ENCODE measurements at regions not wholly inside any gene's neighbourhood (a gene's known extent, or its start where the extent isn't known, plus 50 kb on each side); places are given as distances from the start of the nearest gene placed in this dataset.
A peak's percentile ranks its signal among the peaks of the same experiment; 100 is the strongest.
"Not testable (repeated sequence)": the region's sequence is repeated elsewhere in the genome, so short reads cannot be mapped to it uniquely, and the experiment has no call there.

DNA sequence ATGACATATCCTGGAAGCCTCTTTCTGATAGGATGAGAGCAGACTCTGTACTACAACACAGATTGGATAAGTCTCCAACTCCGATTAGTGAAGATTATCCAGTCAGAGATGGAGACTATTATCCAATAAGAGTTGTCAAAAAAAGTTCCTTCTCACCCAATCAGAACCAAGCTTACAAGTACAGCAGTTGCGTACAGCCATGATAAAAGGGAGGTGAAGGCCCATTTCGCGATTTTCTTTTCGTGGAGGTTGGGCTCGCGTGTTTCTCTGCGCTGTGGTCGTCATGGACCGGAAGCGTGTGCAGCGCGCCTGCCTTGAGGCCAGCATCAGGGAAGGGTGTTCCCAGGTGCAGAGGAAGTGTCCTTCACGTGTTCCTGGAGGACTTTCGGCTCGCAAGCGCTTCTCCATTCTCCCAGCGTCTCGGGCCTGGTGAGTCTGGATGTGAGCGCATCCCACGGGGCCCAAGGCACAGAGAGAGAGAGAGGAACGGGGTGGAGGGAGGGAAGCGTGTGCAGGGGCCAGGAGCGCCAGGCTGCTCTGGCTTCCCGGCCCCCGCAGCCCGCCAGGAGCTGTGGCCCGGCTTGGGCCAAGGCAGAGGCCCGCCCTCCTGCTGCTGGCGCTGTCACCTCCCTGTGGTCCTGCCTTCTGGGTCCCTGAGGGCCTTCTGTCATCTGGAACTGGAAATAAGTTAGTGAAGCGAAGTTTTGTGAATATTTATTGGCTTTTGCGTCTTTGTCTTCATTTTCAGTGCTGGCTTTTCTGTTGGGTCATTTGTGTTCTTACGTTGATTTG is 53.9 kb downstream of the CDRT15L2 start:
- H3K27ac ChIP-seq = not testable (repeated sequence)

DNA sequence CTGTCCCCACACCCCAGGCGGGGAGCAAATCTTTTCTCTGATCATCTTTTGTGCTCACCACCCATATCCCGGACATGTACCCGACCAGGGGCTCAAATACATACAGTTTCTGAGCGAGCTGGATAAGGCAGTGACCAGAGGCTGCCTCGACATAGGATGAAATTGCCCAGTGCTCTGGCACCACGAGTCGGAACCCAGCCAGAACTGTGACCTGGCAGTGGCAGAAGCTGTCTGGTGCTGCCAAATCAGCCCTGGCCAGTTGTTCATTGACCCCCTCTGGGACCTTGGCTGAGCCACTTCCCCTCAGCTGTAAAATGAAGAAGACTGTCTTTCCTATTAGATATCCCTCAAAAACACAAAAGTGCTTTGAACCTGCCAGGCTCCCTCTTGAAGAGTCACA is 60.6 kb downstream of the CDRT15L2 start:
- H3K27ac ChIP-seq = not testable (repeated sequence)

DNA sequence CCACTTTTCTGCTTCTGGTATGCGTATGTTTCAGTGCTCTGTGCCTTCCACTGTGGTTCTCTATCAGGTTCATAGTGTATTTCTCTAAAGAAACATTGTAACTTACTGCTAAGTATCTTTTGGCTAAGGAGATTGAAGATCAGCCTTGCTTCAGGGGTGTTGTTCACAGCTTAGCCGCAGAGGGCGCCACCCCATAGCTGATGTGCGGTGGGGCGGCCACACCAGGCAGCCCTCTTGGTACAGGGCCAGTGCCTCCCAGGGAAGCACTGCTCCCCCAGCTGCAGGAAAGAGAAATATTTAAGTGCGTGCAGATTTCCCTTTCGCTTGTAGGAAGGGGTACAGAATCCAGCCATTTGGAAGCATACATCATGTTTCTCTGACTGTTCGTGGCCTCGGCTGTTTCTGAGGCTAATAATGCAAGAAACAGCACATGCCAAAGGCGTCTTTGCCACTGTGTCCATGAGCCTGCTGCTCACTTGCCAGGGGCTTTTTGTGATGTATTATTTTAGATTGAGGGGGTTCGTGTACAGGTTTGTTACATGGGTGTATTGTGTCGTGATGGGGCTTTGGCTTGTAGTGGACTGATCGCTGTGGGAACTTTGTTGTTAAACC is 67.2 kb downstream of the CDRT15L2 start:
- TF ChIP-seq, protein P1, sequence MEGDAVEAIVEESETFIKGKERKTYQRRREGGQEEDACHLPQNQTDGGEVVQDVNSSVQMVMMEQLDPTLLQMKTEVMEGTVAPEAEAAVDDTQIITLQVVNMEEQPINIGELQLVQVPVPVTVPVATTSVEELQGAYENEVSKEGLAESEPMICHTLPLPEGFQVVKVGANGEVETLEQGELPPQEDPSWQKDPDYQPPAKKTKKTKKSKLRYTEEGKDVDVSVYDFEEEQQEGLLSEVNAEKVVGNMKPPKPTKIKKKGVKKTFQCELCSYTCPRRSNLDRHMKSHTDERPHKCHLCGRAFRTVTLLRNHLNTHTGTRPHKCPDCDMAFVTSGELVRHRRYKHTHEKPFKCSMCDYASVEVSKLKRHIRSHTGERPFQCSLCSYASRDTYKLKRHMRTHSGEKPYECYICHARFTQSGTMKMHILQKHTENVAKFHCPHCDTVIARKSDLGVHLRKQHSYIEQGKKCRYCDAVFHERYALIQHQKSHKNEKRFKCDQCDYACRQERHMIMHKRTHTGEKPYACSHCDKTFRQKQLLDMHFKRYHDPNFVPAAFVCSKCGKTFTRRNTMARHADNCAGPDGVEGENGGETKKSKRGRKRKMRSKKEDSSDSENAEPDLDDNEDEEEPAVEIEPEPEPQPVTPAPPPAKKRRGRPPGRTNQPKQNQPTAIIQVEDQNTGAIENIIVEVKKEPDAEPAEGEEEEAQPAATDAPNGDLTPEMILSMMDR (conservative IDR thresholded peaks at IDR 0.05) = 0 out of 2 replicates have a peak, but pooled peaks have one; percentile 12
- not testable (repeated sequence) for H3K27ac ChIP-seq

DNA sequence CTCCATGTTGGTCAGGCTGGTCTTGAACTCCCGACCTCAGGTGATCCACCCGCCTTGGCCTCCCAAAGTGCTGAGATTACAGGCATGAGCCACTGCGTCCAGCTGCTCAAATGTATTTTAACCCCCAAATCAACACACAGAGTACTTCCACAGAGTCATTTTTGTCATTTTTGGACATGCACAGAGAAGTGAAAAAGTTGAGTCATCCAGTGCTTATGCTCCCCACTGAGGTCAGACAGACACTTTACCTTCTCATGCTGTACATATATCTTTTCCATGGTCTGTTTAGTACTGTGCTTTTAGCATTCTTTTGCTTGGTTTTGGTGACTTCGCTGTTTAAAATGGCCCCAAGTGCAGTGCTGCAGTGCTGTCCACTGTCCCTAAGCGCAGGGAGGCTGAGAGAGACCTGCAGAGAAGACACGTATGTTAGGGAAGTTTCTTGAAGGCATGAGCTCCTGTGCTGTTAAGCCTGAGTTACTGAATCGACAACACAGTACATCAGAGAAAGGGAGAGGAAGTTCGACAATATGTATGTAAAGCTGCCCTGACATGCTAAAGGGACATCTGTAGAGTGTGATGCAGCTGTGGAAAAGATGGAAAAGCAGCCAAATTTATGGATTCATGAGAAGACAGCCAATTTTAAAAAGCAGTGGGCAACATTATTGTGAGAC is 69.7 kb downstream of the CDRT15L2 start:
- not testable (repeated sequence) for H3K27ac ChIP-seq

DNA sequence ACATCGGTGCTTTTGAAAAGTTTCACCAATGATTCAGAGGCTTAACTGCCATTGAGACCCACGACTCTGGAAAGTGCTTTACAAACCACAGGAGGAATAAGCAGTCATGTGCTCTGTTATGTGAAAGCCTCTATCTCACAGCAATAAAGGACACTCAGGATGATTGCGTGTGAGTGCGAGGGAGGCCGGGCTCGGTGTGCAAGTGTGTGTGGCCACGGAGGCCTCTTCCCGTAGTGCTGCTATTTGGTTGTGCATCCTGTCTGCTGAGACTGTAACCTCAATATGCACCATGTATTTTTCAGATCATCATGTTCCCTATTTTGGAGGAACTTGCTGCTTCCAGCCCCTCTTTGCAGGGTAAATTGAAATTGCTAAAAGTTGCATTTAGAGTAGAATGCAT is 71.5 kb downstream of the CDRT15L2 start:
- H3K27ac ChIP-seq = not testable (repeated sequence)

DNA sequence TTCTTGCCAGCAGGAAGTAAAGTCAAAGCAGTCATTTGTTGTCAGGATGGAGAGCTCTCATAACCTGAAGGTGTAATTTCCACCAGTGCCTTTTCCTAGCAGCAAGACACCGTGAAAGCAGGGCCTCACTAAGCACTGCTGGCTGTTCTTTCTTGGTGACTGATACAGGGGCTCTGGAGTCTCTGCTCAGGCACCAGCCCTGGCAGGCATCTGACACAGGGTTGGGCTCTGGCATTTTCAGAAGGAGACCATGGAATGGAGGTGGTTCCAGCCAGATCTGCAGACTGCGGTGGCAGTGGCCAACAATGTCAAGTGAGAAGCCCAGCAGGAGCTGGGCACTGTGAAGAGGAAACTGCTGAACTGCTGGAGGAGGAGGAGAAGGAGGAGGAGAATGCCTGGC is 72.2 kb downstream of the CDRT15L2 start:
- H3K27ac ChIP-seq = not testable (repeated sequence)

DNA sequence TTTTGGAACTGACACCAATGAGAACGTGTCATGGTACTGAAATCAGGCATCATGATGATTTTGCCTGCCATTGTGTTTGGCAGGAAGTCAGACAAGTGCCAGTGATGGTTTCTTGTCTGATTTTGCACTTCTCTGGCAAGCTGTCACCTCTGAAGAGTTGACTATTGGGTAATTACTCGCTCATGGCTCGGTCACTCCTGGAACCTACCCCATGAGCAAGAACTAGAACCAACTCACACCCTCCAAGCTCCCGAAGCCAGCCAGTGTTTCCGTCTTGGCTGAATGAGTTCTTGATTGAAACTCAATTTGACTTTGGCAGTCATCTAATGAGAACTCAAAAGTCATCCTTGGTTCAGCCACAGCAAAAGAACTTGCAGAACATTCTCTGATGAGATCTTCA is 73.9 kb downstream of the CDRT15L2 start:
- H3K27ac ChIP-seq = not testable (repeated sequence)

DNA sequence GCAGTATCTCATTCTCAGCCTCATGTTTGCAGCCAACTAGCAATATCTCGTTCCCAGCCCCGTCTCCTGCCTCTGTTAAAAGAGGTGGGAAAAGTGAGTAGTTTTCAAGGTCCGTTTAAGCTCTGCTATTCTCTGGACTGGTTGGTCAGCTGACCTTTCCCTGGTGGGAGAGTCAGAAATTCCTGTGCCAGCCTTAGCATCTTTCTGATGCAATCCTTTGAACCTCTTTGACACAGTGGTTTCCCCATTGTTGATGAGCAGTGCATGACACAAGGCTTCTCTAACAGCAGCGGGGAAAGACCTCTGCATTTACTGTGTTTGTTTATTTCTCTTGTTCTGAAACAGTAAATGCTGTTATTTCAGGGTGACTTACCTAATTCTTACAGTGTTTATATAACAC is 74.6 kb downstream of the CDRT15L2 start:
- H3K27ac ChIP-seq = not testable (repeated sequence)

DNA sequence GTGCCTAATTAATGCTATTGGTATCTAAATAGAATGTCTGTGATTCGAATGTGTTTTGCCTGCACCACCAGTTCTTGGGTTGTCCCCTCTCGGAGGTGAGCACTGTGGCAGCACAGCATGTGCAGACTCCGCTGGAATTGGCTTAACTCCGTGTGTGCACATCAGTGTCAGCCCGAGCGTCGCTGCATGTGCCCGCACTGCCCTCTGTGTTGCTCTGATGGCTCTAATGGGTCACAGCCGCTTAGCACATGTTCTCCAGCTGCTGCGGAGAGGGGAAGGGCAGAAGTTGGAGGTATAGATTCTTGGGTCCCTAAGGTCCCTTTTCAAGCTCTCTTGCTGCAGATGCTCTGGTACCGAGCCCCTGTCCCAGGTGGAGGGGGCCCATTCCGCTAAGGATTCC is 75.1 kb downstream of the CDRT15L2 start:
- not testable (repeated sequence) for H3K27ac ChIP-seq

DNA sequence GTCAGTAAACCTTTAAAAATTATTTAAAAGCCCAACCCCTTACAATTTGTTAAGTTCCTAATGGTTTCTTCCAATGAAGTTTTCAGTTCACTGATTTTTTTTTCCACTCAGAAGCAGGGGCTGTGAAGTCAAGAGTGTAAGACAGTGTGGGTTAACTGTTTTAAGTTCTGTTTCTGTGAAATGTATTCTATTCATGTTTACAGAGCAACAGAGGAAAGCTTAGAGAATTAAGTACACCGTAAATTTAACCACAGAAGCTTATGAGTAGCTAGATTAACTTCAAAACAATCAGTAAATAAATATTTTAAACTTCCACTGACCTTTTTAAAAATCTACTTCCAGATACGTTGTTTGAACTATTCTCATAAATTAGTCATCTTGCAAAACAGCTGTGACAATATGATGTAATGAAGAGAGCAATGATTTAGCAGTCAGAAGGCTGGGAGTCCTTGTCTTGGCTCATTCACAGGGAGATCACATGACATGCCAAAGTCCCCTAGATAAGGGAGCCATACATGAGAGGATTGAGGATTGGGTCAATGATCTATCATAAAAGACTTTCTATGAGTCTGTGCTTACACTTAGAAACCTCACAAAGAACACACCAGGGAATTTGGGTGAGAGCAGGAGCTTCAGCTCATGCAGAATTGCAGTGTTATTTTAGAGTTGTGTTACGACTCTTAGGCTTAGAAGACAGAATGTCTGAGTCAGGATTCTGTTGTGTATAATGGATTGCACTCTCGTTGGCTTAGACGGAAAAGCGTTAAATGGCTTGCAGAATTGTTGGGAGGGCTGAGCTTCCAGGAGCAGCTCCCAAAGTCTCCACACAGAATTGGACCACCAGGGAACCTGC is 85.8 kb downstream of the CDRT15L2 start:
- H3K27ac ChIP-seq = not testable (repeated sequence)

DNA sequence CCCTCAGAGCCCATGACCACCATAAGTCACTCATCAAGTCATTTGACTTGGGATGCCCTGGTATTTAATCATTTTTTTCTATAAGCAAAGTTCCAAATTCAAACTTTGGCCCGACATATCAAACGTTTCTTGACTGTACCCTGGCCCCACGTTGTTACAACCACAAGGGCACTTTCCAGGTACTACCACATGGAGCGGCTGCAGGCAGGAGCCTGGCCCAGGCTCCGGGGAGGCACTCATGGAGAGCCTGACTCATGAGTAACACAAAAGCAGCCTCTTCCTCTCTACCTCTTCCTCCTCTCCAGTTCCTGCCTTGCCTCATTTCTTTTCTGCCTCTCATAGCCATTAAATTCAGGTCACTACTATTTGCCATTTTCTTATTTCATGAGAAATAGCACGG is 87.2 kb downstream of the CDRT15L2 start:
- not testable (repeated sequence) for H3K27ac ChIP-seq

DNA sequence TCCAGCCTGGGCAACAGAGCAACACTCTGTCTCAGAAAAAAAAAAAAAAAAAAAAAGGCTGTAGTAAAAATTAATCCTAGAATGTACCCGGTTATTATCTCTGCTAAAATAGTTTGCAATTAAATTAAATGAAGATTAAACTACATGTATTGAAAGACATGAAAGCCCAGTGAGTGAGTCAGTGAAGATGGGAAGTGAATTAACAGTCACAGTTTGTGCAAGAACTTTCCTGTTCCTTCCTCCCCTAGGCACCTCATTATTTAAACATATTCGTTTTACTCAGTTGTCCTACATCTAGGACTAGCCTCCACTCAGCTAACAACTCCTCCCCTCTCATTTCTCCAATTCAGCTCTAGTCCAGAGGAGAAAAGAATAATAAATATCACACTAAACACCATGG is 88.2 kb downstream of the CDRT15L2 start:
- not testable (repeated sequence) for H3K27ac ChIP-seq

DNA sequence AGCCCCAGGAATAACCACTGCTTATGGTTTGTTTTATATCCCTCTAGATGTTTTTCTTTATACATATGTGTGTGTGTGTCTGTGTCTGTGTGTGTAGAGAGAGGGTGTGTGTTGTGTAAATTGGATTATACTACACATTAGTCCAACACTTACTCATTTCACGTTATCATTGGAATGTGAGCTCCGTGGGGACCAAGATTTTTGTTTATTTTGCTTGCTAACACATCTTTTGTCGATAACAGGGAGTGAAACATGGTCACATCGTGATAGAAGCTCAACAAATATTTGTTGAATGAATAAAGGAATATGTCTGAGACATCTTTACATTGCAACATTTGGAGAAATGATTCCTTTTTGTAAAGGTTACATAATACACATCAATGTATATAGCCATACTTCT is 88.8 kb downstream of the CDRT15L2 start:
- not testable (repeated sequence) for H3K27ac ChIP-seq

DNA sequence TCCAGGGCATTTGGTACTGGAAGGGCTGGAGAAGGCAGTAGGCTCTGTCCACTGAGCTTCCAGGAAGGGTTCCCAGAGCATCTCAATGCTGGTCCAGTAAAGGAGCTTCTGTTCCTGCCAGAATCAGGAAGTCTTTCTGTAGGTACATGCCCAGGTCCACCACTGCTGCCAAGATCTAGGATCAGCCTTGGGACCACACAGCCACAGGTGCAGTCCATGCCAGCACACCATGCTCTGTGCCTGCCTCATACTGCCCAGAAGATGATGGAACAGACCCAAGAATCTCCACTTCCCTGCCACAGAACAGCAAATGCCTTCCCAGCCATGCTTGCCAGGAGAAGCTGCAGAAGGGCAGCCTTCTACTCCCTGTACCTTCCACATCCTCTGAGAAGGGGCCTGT is 89.3 kb downstream of the CDRT15L2 start:
- H3K27ac ChIP-seq = not testable (repeated sequence)

DNA sequence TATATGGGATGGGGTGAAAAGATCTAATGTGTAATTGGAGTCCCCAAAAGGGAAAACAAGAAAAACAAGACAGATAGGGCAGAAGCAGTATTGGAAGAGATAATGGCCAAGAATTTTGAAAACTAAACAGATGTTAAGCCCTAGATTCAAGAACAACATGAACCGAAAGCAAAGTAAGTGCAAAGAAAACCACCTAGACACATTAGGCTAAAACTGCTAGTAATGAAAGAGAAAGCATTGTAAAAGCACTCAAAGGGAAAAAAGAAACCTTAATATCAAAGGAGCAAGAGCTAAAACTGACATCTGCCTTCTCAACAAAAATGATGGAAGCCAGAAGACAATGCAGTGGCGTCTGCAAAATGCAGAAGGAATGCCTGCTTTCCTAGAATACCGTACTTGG is 91.0 kb downstream of the CDRT15L2 start:
- not testable (repeated sequence) for H3K27ac ChIP-seq

DNA sequence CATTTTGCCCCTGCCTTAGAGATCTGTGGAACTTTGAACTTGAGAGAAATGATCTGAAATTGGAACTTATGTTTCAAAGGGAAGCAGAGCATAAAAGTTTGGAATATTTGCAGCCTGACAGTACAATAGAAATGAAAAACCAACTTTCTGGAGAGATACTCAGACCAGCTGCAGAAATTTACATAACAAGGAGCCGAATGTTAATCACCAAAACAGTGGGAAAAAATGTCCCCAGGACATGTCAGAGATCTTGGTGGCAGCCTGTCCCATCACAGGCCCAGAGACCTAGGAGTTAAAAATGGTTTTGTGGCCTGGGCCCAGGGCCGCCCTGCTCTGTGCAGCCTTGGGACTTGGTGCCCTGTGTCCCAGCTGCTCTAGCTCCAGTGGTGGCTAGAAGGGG is 94.8 kb downstream of the CDRT15L2 start:
- not testable (repeated sequence) for H3K27ac ChIP-seq

DNA sequence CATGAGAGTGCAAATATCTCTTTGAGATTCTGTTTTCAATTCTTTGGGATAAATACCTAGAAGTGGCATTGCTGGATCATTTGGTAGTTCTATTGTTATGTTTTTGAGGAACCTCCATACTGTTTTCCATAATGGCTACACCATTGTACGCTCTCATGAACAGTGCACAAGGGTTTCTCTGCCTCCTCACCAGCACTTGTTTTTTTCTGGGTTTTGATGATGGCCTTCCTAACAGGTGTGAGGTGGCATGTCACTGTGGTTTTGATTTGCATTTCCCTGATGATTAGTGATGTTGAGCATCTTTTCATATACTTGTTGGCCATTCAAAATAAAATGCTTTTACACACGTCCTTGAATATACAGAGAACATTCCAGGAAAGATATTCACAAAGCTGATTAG is 96.2 kb downstream of the CDRT15L2 start:
- not testable (repeated sequence) for H3K27ac ChIP-seq

DNA sequence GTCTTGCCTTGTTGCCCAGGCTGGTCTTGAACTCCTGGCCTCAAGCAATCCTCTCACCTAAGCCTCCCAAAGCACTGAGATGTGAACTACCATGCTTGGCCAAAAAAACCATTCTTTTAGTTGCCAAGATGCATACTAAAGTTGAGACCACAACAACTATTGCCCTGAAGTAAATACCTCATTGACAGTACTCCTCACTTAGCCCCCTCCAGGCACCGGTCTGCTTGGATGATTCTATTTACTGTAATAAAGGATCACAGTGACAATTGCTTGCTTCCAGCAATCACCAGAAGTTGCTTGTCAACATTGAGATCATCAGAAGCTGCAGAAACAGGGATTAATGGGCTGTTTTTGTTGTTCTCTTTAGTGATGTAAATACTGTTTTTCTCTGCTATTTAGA is 97.1 kb downstream of the CDRT15L2 start:
- not testable (repeated sequence) for H3K27ac ChIP-seq

DNA sequence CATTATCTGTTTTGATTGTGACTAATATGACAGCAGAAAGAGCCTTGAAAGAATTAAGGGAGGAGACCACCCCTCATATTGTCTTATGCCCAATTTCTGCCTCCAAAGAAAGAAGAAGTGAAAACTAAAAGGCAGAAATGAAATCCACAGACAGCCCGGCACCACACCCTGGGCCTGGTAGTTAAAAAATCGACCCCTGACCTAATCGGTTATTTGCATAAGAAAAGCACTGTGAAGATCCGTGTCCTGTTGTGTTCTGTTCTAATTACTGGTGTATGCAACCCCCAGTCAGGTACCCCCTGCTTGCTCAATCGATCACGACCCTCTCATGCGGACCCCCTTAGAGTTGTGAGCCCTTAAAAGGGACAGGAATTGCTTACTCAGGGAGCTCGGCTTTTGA is 97.9 kb downstream of the CDRT15L2 start:
- H3K27ac ChIP-seq = not testable (repeated sequence)

DNA sequence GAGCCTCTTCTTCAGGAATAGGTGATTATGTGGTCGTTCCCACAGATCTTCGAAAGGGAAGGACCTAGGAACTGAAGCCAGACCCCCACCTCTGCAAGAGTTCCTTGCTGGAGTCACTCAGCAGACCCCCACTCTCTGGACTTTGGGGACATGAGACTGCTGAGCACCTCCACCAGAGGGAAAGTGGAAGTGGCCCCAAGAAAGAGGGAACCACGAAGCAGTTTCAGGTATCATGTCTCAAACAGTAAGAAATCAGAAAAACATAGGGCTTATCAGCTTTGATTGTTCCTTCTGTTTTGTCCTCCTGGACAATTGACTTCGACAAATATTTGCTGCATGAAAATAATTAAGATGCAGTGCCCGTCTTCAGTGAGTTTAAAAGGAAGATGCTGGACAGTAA is 98.9 kb downstream of the CDRT15L2 start:
- not testable (repeated sequence) for H3K27ac ChIP-seq
